SJCRH30 (cell line): ENCODE measurements at regions not wholly inside any gene's neighbourhood (a gene's known extent, or its start where the extent isn't known, plus 50 kb on each side); places are given as distances from the start of the nearest gene placed in this dataset.
"Not testable (repeated sequence)": the region's sequence is repeated elsewhere in the genome, so short reads cannot be mapped to it uniquely, and the experiment has no call there.

Experiments
- DNase-seq, 2 experiments: peaks; one replicate each; pipeline ENCODE4 v3.0.0-alpha.2; 2015 to 2020
- H3K27ac ChIP-seq: fragments of 250-450 bp; sonication (Bioruptor Pico); 2 replicates; pipeline ENCODE4 v1.5.1; 2020; ENCODE audit warnings: mild to moderate bottlenecking, moderate library complexity
- H3K27me3 ChIP-seq: fragments of 250-450 bp; sonication (Bioruptor Pico); 2 replicates; pipeline ENCODE4 v1.5.1; 2020; ENCODE audit warnings: mild to moderate bottlenecking, moderate library complexity
- H3K36me3 ChIP-seq: fragments of 250-450 bp; sonication (Bioruptor Pico); 2 replicates; pipeline ENCODE4 v1.5.1; 2020; ENCODE audit warnings: mild to moderate bottlenecking, moderate library complexity
- H3K4me1 ChIP-seq: fragments of 250-450 bp; sonication (Bioruptor Pico); 2 replicates; pipeline ENCODE4 v1.5.1; 2020; ENCODE audit warnings: mild to moderate bottlenecking, moderate library complexity
- H3K4me3 ChIP-seq: fragments of 250-450 bp; sonication (Bioruptor Pico); 2 replicates; pipeline ENCODE4 v1.5.1; 2020; ENCODE audit warnings: mild to moderate bottlenecking, moderate library complexity
- H3K9me3 ChIP-seq: fragments of 250-450 bp; sonication (Bioruptor Pico); replicated peaks from 2 replicates; pipeline ENCODE4 v1.5.1; 2020; ENCODE audit warnings: mild to moderate bottlenecking, moderate library complexity

DNA sequence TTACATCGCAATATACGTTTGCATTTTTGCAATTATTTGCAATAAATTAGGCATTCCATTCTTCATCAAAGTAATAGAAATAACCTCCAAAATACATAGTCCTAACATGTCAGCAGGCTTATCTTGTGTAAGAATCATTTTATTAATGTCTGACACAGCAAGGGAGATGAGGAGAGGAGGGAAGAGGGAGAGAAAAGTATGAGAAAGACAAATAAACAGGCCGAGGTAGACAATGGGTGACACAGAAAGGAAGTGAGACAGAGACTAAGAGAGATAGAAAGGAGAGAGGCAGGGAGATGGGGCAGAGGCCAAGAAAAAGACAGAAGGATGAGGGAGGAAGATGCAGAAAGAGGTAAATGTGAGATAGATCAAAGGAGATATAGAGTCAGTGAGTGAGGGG, 50.3 kb upstream of the CYP2B6 start:
- H3K36me3 ChIP-seq, DNase-seq, H3K4me3 ChIP-seq, H3K9me3 ChIP-seq, H3K27me3 ChIP-seq, H3K27ac ChIP-seq, H3K4me1 ChIP-seq: not testable (repeated sequence)

- not testable (repeated sequence) for DNase-seq
Measured at GRCh38 chr19:40938007-40938406, 53.1 kb upstream of the CYP2B6 start.

DNA sequence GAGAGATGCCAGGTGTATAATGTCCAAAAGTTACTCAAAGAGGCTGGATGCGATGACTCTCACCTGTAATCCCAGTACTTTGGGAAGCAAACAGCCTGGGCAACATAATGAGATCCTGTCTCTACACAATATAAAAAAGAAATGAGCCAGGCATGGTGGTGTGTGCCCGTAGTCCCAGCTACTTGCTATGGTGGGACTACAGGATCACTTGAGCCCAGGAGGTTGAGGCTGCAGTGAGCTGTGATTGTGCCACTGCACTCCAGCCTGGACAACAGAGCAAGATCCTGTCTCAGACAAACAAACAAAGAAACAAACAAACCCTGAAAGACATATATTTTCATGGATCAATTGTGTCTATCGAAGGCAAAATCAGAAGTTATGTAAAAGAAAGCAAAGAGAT, 54.3 kb upstream of the CYP2B6 start:
- no peak for DNase-seq
- no peaks in the 10 kb centered on the region for H3K36me3 ChIP-seq

More at GRCh38 chr19:40938007-40938406, 53.1 kb upstream of the CYP2B6 start:
- H3K9me3 ChIP-seq, H3K4me1 ChIP-seq, H3K36me3 ChIP-seq, H3K4me3 ChIP-seq, H3K27ac ChIP-seq, H3K27me3 ChIP-seq: not testable (repeated sequence)

DNA sequence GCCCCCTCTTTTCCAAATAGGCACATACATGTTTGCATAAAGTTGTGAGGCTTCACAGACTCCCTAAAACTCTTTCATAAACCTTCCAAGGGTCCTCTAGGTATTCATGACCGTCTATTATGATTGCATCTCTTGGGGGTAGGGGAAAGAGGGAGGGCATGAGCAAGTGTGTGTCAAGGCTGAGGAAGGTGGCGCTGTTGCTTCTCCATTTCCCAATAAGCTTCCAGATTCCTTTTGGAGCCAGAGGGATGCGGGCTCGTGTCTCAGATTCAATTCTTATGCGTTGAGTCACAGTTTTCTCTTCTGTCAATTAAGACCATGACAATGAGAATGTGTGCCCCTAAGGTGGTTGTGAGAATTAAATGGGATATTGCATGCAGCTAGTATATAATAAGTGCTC, 51.0 kb upstream of the CYP2A7 start:
- Histone ChIP-seq H3K9me3 (0 out of 2 replicates have a peak, but pooled peaks cover 3% of the 10 kb centered on the region), H3K4me1 (no peaks in the 10 kb centered on the region), H3K36me3 (no peaks in the 10 kb centered on the region), H3K27ac (no peak overlapping the region), H3K27me3 (no peaks in the 10 kb centered on the region), H3K4me3 (no peak overlapping the region)
- DNase-seq, result peak in 1 of 2 experiments; percentile 6

More for the DNA sequence above, 54.3 kb upstream of the CYP2B6 start:
- H3K27me3 ChIP-seq, result no peaks in the 10 kb centered on the region
- 0 out of 2 replicates have a peak, but pooled peaks cover 3% of the 10 kb centered on the region for H3K9me3 ChIP-seq
- H3K4me3 ChIP-seq, result no peak overlapping the region
- no peaks in the 10 kb centered on the region for H3K4me1 ChIP-seq
- no peak overlapping the region for H3K27ac ChIP-seq

DNA sequence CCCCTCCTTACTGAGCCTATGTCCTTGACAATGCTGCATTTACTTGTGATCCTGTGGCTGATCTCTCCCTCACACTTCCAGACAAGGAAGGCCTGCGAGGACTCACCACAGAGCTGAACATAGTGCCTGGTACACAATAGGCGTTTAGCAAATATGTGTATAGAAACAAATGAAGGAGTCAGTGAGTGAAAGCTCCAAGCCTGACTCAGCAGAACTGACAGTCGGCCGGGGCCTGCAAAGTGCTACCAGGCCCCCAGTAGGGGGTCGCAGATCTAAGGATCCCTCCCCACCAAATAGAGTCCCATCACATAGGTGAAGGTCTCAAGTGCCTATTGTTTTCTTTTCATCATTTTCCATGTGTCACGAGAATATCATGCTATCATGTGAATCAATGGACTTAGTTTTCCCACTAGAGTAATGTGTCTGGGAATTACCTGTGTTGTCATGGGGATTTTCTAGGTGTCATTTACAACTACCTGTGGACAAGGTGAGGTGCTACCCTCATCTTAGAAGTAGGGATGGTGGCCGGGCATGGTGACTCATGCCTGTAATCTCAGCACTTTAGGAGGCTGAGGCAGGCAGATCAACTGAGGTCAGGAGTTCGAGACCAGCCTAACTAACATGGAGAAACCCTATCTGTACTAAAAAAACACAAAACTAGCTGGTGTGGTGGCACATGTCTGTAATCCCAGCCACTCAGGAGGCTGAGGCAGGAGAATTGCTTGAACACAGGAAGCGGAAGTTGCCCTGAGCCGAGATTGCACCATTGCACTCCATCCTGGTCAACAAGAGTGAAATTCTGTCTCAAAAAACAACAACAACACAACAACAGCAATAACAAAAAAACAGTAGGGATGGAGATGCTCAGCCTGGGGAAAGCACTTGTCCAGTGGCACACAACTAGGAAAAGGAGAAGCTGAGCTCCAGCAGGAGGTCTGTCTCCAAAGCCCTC, 50.3 kb upstream of the CYP2A7 start:
- no peaks in the 10 kb centered on the region for H3K4me1 ChIP-seq
- no peak for DNase-seq
- no peaks in the 10 kb centered on the region; the same call in 1 of the 2 replicates for H3K27me3 ChIP-seq
- H3K4me3 ChIP-seq, result no peak overlapping the region
- H3K36me3 ChIP-seq, result no peaks in the 10 kb centered on the region
- H3K9me3 ChIP-seq, result 0 out of 2 replicates have a peak, but pooled peaks cover 3% of the 10 kb centered on the region
- no peak overlapping the region for H3K27ac ChIP-seq
